Breast epithelium (tissue), 3 donors: ENCODE measurements at regions not wholly inside any gene's neighbourhood (a gene's known extent, or its start where the extent isn't known, plus 50 kb on each side); places are given as distances from the start of the nearest gene placed in this dataset.

Experiments
- POLR2A ChIP-seq: fragments of 450-650 bp; IDR thresholded peaks from one replicate; pipeline ENCODE4 v1.6.1; 2016; ENCODE audit warnings: antibody characterized with exemption, mild to moderate bottlenecking, moderate library complexity
- TF ChIP-seq, protein P1 (sequence below), 3 donors: fragments of 450-650 bp; IDR thresholded peaks; one replicate each; pipeline ENCODE4 v1.5.1; 2016 to 2017; ENCODE audit warnings: antibody characterized with exemption in 3 of 3, mild to moderate bottlenecking in 3 of 3, moderate library complexity in 3 of 3

DNA sequence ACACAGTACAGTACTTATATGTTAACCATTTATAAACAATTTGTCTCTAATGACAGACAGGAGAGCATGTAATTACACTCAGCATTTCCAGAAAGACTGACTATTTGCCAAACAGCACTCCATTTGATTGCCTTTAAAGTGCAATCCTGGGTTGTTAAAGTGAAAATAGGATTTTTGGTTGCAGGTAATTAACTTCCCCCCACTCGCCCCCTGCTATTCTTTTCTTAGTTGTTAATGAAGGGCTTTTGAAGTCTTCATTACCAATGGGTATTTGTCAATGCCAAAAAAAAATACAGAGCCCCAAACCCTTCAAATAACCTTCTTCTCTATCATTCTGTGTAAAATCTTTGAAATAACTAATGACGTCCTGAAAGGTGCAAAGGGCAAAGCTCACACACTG lies 825.6 kb downstream of the STPG2 start:
- TF ChIP-seq, protein P1, sequence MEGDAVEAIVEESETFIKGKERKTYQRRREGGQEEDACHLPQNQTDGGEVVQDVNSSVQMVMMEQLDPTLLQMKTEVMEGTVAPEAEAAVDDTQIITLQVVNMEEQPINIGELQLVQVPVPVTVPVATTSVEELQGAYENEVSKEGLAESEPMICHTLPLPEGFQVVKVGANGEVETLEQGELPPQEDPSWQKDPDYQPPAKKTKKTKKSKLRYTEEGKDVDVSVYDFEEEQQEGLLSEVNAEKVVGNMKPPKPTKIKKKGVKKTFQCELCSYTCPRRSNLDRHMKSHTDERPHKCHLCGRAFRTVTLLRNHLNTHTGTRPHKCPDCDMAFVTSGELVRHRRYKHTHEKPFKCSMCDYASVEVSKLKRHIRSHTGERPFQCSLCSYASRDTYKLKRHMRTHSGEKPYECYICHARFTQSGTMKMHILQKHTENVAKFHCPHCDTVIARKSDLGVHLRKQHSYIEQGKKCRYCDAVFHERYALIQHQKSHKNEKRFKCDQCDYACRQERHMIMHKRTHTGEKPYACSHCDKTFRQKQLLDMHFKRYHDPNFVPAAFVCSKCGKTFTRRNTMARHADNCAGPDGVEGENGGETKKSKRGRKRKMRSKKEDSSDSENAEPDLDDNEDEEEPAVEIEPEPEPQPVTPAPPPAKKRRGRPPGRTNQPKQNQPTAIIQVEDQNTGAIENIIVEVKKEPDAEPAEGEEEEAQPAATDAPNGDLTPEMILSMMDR (IDR thresholded peaks at IDR 0.05): no peak
- TF ChIP-seq POLR2A: no peak
